H4 (cell line): ENCODE measurements at regions not wholly inside any gene's neighbourhood (a gene's known extent, or its start where the extent isn't known, plus 50 kb on each side); places are given as distances from the start of the nearest gene placed in this dataset.

ENCODE experiments used
- DNase-seq: peaks from one replicate; pipeline ENCODE4 v3.0.0-alpha.2; 2015; ENCODE audit warnings: low spot score

DNA sequence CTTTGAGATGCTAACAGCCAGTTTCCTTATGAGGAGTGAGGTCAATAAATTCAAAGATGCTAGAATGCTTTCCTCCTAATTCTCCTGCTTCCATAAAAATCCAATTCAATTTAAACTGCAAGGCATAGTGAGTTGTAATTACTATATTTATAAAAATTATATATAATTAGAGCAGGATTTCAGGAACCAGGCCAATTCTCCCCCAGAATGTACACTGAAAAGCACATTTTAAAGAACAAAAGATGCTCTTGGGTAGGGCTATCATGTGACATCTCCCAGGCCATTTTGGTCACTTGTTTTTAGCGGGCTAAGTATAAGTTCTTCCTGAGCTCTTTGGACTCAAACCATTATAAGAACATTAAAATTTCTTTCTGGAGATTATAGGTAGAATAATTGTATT is 195.7 kb upstream of the KCNG1 start:
- no peak for DNase-seq

- no peak for DNase-seq
Observed at GRCh38 chr20:51217347-51218045, 194.6 kb upstream of the KCNG1 start.

GRCh38 chr20:51216850-51217249 is 193.9 kb upstream of the KCNG1 start:
- DNase-seq: no peak

GRCh38 chr20:51212816-51213215 is 189.9 kb upstream of the KCNG1 start:
- DNase-seq: no peak

GRCh38 chr20:51211191-51211590 is 188.3 kb upstream of the KCNG1 start:
- no peak for DNase-seq

GRCh38 chr20:51210084-51210483 is 187.2 kb upstream of the KCNG1 start:
- no peak for DNase-seq

DNA sequence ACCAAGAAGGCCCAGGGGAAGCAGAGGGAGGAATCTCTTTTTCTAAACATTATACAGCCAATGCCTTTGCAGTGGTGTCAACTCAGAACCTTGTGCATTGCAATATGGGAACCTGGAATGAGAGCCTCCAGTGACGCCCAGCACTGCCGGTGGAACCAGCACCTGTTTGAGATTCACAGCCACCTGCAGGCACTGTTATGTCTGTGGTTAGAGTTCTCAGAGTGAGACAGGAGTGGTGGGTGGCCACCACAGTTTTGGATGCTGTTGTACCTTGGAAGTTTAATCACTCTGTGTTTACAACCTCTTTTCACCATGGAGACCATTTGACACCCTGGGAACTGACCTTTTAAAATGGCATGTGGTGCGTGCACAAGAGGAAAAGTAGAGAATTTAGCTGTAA is 185.3 kb upstream of the KCNG1 start:
- no peak for DNase-seq

- no peak for DNase-seq
Observed at GRCh38 chr20:51206032-51206662, 183.2 kb upstream of the KCNG1 start.

GRCh38 chr20:51204794-51205193 is 181.9 kb upstream of the KCNG1 start:
- no peak for DNase-seq

DNA sequence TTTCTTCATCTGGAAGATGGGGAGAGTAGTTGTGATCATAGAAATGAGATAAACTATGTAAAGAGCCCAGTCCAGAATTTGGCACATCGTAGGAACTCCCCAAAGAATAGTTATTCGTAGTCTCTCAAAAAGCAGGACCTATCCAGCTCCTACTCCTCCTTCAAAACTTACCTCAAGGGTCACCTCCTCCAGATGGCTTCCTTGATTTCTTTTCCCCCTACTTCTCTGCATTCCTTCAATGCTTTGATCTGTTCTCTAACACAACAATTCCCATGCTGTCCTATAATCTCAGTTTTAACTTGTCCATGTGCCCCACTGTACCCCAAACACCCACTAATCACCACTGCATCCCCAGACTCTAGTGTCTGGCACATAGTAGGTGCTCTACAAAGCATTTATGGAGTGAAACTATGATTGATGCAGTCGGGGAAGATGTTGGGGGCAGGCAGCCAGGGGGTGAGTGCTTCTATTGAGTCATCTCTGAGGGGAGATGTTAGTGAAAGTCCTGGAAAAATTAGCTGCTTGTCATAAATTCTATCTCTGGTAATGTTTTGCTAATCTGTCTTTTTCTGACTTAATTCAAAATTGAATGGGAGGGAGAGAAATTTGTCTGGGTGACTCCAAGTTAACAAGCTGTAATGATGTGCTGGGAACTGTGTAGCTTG is 181.3 kb upstream of the KCNG1 start:
- DNase-seq: no peak

DNA sequence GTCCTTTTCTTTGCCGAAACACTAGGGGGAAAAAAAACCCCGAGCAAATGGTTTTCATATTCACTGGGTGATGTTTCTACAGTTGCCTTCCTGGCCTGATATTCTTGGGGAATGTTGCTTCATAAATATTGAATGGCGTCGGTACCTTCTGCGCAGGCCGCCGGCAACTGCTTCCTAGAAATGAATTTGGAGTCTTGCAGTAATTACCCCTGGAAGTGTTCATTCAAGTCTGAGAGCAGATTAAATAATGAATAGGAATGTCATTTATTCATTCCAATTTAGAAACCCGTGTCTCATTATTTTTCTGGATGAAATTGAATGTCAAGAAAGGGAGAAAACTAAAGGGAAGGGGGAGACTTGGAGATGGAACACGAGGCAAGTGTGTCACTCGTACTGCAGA is 179.4 kb upstream of the KCNG1 start:
- DNase-seq: no peak

- DNase-seq: no peak
Observed at GRCh38 chr20:51199920-51200319, 177.0 kb upstream of the KCNG1 start.

GRCh38 chr20:51198876-51199523 is 176.1 kb upstream of the KCNG1 start:
- DNase-seq: no peak

DNA sequence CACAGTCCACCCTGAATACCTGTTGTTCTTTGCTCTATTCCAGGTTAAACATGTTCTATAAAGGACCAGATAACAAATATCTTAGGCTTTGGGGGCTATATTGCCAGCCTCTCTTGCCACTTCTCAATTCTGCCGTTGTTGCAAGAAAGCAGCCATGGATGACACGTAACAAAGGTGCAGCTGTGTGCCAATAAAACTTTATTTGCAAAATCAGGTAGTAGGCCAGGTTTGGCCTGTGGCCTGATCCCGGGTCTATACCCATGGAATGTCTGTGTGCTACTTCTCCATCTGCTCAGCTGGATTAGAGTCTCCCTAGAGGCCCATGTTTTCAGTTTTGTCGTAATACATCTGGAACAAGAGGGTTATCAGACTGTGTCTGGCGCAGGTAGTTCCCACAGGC is 175.3 kb upstream of the KCNG1 start:
- DNase-seq: no peak

- DNase-seq: no peak
Observed at GRCh38 chr20:51196991-51197651, 174.2 kb upstream of the KCNG1 start.

- no peak for DNase-seq
Observed at GRCh38 chr20:51195990-51196389, 173.1 kb upstream of the KCNG1 start.

DNA sequence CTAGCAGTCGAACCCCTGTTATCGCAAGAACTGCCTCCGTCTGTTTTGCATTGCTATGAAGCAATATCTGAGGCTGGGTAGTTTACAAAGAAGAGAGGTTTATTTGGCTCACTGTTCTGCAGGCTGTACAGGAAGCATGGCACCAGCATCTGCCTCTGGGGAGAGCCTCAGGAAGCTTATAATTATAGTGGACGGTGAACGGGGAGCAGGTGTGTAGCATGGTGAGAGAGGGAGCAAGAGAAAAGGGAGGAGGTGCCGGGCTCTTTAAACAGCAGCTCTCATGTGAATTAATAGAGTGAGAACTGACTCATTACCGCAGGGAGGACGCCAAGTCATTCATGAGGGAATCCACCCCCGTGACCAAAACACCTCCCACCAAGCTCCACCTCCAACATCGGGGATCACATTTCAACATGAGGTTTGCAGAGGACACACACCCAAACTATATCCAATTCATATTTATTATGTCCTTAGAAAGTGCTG is 172.6 kb upstream of the KCNG1 start:
- no peak for DNase-seq

DNA sequence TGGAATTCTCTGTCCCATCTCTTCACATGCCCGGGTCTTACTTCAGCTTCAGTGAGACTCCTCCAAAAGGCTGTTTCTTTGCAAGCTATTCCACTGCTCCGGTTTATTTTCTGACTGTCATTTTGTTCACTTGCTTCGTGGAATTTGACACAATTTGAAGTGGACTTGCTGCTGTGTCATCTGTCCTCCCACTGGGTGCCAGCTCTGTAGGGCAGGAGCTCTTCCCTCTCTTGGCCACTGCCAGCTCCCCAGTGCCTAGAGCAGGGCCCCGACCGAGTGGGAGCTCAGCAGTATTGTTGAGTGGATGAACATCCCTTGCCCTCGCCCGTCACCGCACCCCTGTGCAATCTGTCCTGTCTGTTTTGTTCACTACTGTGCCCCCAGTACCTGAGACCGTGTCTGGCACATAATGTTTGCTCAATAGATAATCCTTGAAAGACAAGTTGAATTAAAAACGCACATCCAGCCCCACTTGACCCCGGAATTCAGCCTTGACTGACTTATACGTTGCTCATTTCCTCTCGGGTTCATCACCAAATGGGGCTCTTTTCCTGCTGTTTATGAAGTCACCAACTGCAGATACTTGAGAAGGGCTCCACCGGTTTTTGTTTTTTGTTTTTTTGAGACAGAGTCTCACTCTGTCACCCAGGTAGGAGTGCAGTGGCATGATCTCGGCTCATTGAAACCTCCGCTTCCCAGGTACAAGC is 170.3 kb upstream of the KCNG1 start:
- no peak for DNase-seq

- no peak for DNase-seq
Observed at GRCh38 chr20:51190783-51191180, 167.9 kb upstream of the KCNG1 start.

DNA sequence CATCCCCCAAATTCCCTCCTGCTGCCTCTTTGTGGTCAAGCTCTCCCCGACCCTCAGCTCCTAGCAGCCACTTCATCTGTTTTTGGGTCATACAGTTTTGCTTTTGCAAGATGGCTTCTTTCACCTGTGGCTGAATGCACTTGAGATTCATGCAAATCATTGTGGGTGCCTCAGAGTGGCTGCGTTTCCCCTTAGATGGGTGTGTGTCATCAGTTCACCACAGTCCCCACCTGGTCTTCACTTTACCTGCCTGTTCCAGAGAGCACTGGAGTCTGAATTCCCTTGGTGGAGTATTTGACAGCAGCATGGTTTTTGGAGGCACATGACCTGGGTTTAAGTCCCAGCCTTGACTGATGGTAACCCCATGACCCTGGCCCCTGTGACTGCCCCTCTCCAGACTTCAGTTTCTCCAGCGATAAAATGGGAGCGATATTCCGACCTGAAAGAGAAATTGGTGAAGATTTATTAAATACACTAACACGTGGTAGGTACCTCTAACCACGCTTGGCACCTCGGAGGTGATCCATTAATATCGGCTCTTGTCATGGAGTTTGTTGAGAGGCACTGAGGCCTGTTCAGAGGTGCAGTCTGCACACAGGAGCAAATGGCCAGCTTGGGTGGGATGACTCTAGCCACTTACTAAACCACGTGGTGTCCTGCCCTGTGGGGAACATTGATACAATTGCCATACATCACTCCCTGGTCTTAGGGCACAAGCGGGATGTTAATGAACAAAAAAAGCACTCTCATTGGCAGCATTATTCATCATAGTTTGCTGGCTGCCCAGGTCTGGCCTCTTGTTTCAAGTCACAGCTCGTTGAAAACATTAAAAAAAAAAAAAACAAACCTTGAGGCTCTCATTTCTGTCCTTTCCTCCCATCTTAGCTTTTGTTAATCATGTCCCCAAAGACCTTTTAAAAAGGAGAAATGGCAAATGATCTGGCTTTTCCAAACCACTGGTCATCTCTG is 167.2 kb upstream of the KCNG1 start:
- no peak for DNase-seq
